ENCODE measurements at regions not wholly inside any gene's neighbourhood (a gene's known extent, or its start where the extent isn't known, plus 50 kb on each side); places are given as distances from the start of the nearest gene placed in this dataset.
A peak's percentile ranks its signal among the peaks of the same experiment; 100 is the strongest.

DNA sequence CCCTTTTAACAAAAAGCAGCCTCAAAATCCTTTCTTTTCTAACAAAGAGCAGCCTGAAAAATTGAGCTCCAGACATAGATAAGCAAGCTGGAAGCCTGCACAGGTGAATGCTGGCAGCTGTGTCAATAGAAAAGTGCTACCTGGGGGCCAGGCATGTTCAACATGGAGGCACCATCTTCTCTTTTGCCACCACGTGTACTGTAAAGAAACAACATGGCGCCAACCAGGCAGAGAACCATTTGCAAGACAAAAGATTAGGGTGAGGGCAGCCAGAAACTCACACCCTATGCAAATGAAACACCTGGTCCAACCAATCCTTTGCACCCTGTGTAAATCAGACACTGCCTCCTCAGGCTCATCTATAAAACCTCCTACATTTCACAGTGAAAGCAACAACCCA, 96.0 kb downstream of the ACTL7B start:
- H3K9me2 ChIP-seq (replicated peaks; ENCODE audit: insufficient read depth): no peaks in the 10 kb centered on the region
- no peak overlapping the region for H2AFZ ChIP-seq
- no peak overlapping the region for H3K4me3 ChIP-seq
- no peak for DNase-seq (ENCODE audit: low spot score)
- no peak overlapping the region for H3K4me2 ChIP-seq
- H4K20me1 ChIP-seq (ENCODE audit: insufficient read depth, poor library complexity, severe bottlenecking): no peaks in the 10 kb centered on the region
- TF ChIP-seq, protein P1, sequence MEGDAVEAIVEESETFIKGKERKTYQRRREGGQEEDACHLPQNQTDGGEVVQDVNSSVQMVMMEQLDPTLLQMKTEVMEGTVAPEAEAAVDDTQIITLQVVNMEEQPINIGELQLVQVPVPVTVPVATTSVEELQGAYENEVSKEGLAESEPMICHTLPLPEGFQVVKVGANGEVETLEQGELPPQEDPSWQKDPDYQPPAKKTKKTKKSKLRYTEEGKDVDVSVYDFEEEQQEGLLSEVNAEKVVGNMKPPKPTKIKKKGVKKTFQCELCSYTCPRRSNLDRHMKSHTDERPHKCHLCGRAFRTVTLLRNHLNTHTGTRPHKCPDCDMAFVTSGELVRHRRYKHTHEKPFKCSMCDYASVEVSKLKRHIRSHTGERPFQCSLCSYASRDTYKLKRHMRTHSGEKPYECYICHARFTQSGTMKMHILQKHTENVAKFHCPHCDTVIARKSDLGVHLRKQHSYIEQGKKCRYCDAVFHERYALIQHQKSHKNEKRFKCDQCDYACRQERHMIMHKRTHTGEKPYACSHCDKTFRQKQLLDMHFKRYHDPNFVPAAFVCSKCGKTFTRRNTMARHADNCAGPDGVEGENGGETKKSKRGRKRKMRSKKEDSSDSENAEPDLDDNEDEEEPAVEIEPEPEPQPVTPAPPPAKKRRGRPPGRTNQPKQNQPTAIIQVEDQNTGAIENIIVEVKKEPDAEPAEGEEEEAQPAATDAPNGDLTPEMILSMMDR (IDR thresholded peaks at IDR 0.05; ENCODE audit: poor library complexity): no peak
- no peak for TF ChIP-seq EZH2 (IDR thresholded peaks at IDR 0.05; ENCODE audit: borderline replicate concordance)
- TF ChIP-seq EZH2phosphoT487 (IDR thresholded peaks at IDR 0.05; ENCODE audit: low read depth, severe bottlenecking, unreplicated experiment): no peak
- no peaks in the 10 kb centered on the region for H3K9me3 ChIP-seq (ENCODE audit: low read depth)
- no peaks in the 10 kb centered on the region for H3K4me1 ChIP-seq (ENCODE audit: insufficient read depth)
- H3K36me3 ChIP-seq (replicated peaks; ENCODE audit: insufficient read depth, low read depth): no peaks in the 10 kb centered on the region
- no peaks in the 10 kb centered on the region for H3K79me2 ChIP-seq
- WGBS (ENCODE audit: low lambda C conversion rate, missing lambda C conversion rate): 88% methylated on average over 2 of the region's 2 CpGs
- H3K27ac ChIP-seq: no peak overlapping the region
- no peaks in the 10 kb centered on the region for H3K27me3 ChIP-seq

DNA sequence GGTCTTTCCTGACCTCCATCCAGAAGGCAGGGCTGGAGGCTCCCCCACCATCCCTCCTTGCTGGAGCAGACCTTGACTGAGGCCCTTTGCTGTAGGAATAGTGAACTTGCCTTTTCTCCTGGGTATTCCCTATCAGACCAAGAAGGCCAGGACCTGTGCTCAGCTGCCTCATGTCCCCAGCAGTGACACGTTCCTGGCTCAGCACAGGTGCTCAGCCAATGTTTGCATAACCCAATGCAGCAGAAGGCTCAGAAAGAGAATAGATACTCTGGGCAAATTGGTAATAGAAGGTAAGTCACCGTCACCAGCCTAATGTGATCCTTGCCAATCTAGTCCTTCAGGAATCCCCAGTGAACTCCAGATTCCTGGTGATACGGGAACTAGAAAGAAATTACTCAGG, 96.4 kb downstream of the ACTL7B start:
- no peaks in the 10 kb centered on the region for H3K36me3 ChIP-seq (replicated peaks; ENCODE audit: insufficient read depth, low read depth)
- no peak overlapping the region for H3K4me3 ChIP-seq
- H4K20me1 ChIP-seq (ENCODE audit: insufficient read depth, poor library complexity, severe bottlenecking): no peaks in the 10 kb centered on the region
- TF ChIP-seq, protein P1 (IDR thresholded peaks at IDR 0.05; ENCODE audit: poor library complexity): no peak
- TF ChIP-seq EZH2phosphoT487 (IDR thresholded peaks at IDR 0.05; ENCODE audit: low read depth, severe bottlenecking, unreplicated experiment) (no peak), EZH2 (IDR thresholded peaks at IDR 0.05; ENCODE audit: borderline replicate concordance) (no peak)
- WGBS (ENCODE audit: low lambda C conversion rate, missing lambda C conversion rate): 78% methylated on average over 3 of the region's 3 CpGs
- no peaks in the 10 kb centered on the region for H3K9me2 ChIP-seq (replicated peaks; ENCODE audit: insufficient read depth)
- H3K79me2 ChIP-seq: no peaks in the 10 kb centered on the region
- H3K9me3 ChIP-seq (ENCODE audit: low read depth): no peaks in the 10 kb centered on the region
- no peaks in the 10 kb centered on the region for H3K4me1 ChIP-seq (ENCODE audit: insufficient read depth)
- H3K27ac ChIP-seq: no peak overlapping the region
- no peak for DNase-seq (ENCODE audit: low spot score)
- no peak overlapping the region for H2AFZ ChIP-seq
- no peaks in the 10 kb centered on the region for H3K27me3 ChIP-seq
- H3K4me2 ChIP-seq: no peak overlapping the region

DNA sequence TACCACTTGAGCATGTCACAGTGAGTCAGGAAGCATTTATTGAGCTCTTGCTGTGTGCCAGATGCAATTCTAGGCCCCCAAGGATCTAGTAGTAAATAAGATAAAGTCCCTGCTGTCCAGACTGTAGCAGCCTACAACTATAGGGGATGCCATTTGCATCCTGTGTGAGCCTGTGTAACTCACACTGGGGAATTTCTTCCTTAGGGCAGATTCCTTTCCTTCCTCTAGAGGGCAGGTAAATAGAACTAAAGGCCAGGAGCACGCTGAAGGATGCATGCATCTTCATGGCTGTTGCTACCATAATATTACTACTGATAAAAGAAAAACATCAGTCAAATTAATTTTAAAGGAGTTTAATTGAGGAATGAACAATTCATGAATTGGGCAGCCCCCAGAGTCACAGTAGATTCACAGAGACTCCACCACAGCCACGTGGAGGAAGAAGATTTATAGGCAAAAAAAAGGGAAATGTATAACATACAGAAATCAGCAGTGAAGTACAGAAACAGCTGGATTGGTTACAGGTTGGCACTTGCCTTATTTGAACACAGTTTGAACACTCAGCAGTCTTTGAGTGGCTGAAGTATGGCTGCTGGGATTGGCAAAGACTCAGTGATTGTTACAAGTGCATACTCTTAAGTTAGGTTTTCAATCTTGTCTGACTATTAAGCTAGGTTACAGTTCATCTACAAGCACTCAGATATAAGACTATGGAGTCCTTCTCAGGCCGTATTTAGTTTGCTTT, 98.9 kb downstream of the ACTL7B start:
- H3K27ac ChIP-seq: no peak overlapping the region
- DNase-seq (ENCODE audit: low spot score): no peak
- H3K4me1 ChIP-seq (ENCODE audit: insufficient read depth): no peaks in the 10 kb centered on the region
- H3K4me2 ChIP-seq: no peak overlapping the region
- no peak for TF ChIP-seq EZH2 (IDR thresholded peaks at IDR 0.05; ENCODE audit: borderline replicate concordance)
- TF ChIP-seq, protein P1 (IDR thresholded peaks at IDR 0.05; ENCODE audit: poor library complexity): peak; percentile 18
- H3K79me2 ChIP-seq: no peaks in the 10 kb centered on the region
- no peaks in the 10 kb centered on the region for H3K27me3 ChIP-seq
- WGBS (ENCODE audit: low lambda C conversion rate, missing lambda C conversion rate): 70% methylated on average over 3 of the region's 3 CpGs
- H3K9me2 ChIP-seq (replicated peaks; ENCODE audit: insufficient read depth): no peaks in the 10 kb centered on the region
- H4K20me1 ChIP-seq (ENCODE audit: insufficient read depth, poor library complexity, severe bottlenecking): no peaks in the 10 kb centered on the region
- H3K9me3 ChIP-seq (ENCODE audit: low read depth): no peaks in the 10 kb centered on the region
- no peaks in the 10 kb centered on the region for H3K36me3 ChIP-seq (replicated peaks; ENCODE audit: insufficient read depth, low read depth)
- H2AFZ ChIP-seq: no peak overlapping the region
- no peak overlapping the region for H3K4me3 ChIP-seq
